ENCODE measurements at regions not wholly inside any gene's neighbourhood (a gene's known extent, or its start where the extent isn't known, plus 50 kb on each side); places are given as distances from the start of the nearest gene placed in this dataset.

DNA sequence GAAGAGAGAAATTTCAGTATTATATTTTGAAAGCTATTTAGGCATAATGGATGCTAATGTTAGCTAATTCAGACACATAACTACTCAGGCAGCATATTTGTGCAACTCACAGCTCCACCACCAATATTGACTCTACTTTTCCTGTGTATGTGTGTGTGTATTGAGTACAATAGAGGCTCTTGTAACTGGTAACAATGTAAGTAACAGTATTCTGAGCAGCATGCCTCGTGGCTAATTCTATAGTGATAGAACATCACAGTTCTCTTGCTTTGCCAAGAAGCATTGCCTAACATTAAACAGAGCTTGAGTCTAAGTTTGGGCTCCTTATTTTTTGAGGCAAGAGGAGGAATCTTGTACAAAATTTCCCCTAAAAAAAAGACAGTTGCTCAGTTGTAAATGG is 98.6 kb upstream of the ARHGEF26 start:
- no peak for TF ChIP-seq EZH2phosphoT487 (IDR thresholded peaks at IDR 0.05)
- Histone ChIP-seq H3K4me1 (no peaks in the 10 kb centered on the region), H3K79me2 (ENCODE audit: low read depth) (no peaks in the 10 kb centered on the region), H2AFZ (replicated peaks) (no peak overlapping the region), H3F3A (ENCODE audit: low read depth) (no peaks in the 10 kb centered on the region), H3K36me3 (no peaks in the 10 kb centered on the region), H3K27me3 (no peaks in the 10 kb centered on the region), H3K4me2 (no peak overlapping the region), H3K9me3 (ENCODE audit: low read depth) (no peaks in the 10 kb centered on the region), H4K20me1 (ENCODE audit: low read depth) (no peaks in the 10 kb centered on the region), H3K4me3 (no peak overlapping the region), H3K27ac (no peak overlapping the region), H3K9ac (no peak overlapping the region)
- no peaks in the 10 kb centered on the region for H3K9me3 Mint-ChIP-seq
- DNase-seq (ENCODE audit: low spot score): no peak
- H3K36me3 Mint-ChIP-seq: no peaks in the 10 kb centered on the region
- peaks cover 2% of the 10 kb centered on the region for H3K27me3 Mint-ChIP-seq (ENCODE audit: insufficient read depth, low read depth)
- no peak overlapping the region for H3K27ac Mint-ChIP-seq
- H3K4me3 Mint-ChIP-seq: no peak overlapping the region
- no peaks in the 10 kb centered on the region for H3K4me1 Mint-ChIP-seq

DNA sequence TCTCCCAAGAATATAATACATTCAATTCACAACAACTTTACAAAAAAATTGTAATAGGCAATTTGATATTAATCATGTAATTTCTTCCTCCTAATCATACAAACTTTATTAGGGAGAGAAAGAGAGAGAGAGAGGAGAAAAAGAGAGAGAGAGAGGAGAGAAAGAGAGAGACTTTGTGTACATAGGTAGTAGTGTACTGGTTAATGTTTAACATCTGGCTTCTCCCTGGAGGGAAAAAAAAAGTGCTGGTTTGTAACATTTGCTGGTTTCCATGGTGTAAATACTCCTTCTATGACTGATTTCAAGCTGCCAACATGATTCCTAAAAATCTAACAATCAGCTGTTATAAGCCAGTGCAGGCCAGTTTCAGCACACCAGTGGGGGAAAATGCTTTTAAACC is 98.0 kb upstream of the ARHGEF26 start:
- Histone ChIP-seq H3K79me2 (ENCODE audit: low read depth) (no peaks in the 10 kb centered on the region), H3K9me3 (ENCODE audit: low read depth) (no peaks in the 10 kb centered on the region), H3K9ac (no peak overlapping the region), H3K4me3 (no peak overlapping the region), H3K4me1 (no peaks in the 10 kb centered on the region), H3K4me2 (no peak overlapping the region), H3K27me3 (no peaks in the 10 kb centered on the region), H4K20me1 (ENCODE audit: low read depth) (no peaks in the 10 kb centered on the region), H3K36me3 (no peaks in the 10 kb centered on the region), H2AFZ (replicated peaks) (no peak overlapping the region), H3F3A (ENCODE audit: low read depth) (no peaks in the 10 kb centered on the region), H3K27ac (no peak overlapping the region)
- TF ChIP-seq EZH2phosphoT487 (IDR thresholded peaks at IDR 0.05) (no peak), EZH2 (IDR thresholded peaks at IDR 0.05) (no peak), CTCF (IDR thresholded peaks at IDR 0.05) (no peak)
- no peak for DNase-seq (ENCODE audit: low spot score)
- no peak overlapping the region for H3K27ac Mint-ChIP-seq
- no peaks in the 10 kb centered on the region for H3K4me1 Mint-ChIP-seq
- no peaks in the 10 kb centered on the region for H3K9me3 Mint-ChIP-seq
- H3K36me3 Mint-ChIP-seq: no peaks in the 10 kb centered on the region
- no peak overlapping the region for H3K4me3 Mint-ChIP-seq
- H3K27me3 Mint-ChIP-seq (ENCODE audit: insufficient read depth, low read depth): peaks cover 2% of the 10 kb centered on the region

DNA sequence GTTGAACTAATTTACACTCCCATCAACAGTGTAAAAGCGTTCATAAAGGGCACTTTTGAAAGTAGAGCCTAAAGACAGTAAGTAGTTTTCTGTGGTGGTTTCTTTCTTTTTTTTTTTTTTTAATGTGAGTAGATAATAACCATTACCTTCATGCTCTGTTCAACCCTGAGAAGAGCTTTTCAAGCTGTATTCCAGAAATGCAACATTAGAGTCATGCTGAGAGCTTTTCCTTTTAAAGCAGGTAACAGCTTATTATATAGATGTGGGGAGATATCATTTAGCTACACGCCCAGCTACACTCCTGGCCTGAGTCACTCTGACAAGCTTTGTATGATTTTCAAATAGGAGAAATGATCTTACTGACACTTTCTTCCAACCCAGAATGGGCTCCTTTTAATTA is 96.2 kb upstream of the ARHGEF26 start:
- no peaks in the 10 kb centered on the region for H3K9me3 Mint-ChIP-seq
- Histone ChIP-seq H3K4me1 (no peaks in the 10 kb centered on the region), H3K79me2 (ENCODE audit: low read depth) (no peaks in the 10 kb centered on the region), H3F3A (ENCODE audit: low read depth) (no peaks in the 10 kb centered on the region), H2AFZ (replicated peaks) (no peak overlapping the region), H3K36me3 (no peaks in the 10 kb centered on the region), H3K27ac (no peak overlapping the region), H3K27me3 (no peaks in the 10 kb centered on the region), H3K4me3 (no peak overlapping the region), H3K9me3 (ENCODE audit: low read depth) (no peaks in the 10 kb centered on the region), H4K20me1 (ENCODE audit: low read depth) (no peaks in the 10 kb centered on the region), H3K9ac (no peak overlapping the region), H3K4me2 (no peak overlapping the region)
- H3K27me3 Mint-ChIP-seq (ENCODE audit: insufficient read depth, low read depth): peaks cover 2% of the 10 kb centered on the region
- no peak overlapping the region for H3K4me3 Mint-ChIP-seq
- TF ChIP-seq EZH2phosphoT487 (IDR thresholded peaks at IDR 0.05): no peak
- TF ChIP-seq CTCF (IDR thresholded peaks at IDR 0.05): no peak
- no peak for TF ChIP-seq EZH2 (IDR thresholded peaks at IDR 0.05)
- DNase-seq (ENCODE audit: low spot score): no peak
- H3K27ac Mint-ChIP-seq: no peak overlapping the region
- no peaks in the 10 kb centered on the region for H3K4me1 Mint-ChIP-seq
- H3K36me3 Mint-ChIP-seq: no peaks in the 10 kb centered on the region

DNA sequence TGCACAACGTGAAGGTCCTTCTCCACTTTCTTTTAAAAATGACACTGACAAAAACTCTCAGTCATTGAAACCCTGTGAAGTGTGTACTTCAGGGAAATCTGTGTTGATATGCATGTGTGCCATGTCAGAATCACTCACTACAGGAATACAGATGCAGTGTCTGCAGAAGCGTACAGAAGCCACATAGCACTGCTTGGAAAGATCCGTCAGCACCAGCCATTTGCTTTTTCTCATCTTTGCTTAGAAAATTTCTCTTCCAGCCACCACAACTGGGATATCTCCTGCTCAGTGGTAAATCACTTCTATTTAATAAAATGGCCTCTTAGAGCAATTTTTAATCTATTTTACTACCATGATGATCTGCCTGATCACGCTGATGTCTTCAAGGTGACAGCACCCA is 91.3 kb upstream of the ARHGEF26 start:
- TF ChIP-seq EZH2 (IDR thresholded peaks at IDR 0.05) (no peak), EZH2phosphoT487 (IDR thresholded peaks at IDR 0.05) (no peak), CTCF (IDR thresholded peaks at IDR 0.05) (no peak)
- no peak overlapping the region for H3K4me3 Mint-ChIP-seq
- DNase-seq (ENCODE audit: low spot score): no peak
- no peak overlapping the region for H3K4me2 ChIP-seq
- no peak overlapping the region for H3K9ac ChIP-seq
- no peak overlapping the region for H3K27ac Mint-ChIP-seq
- H3K4me1 ChIP-seq: no peaks in the 10 kb centered on the region
- no peaks in the 10 kb centered on the region for H3K27me3 ChIP-seq
- H3K27ac ChIP-seq: no peak overlapping the region
- no peaks in the 10 kb centered on the region for H3K79me2 ChIP-seq (ENCODE audit: low read depth)
- H3K9me3 ChIP-seq (ENCODE audit: low read depth): no peaks in the 10 kb centered on the region
- no peaks in the 10 kb centered on the region for H3K9me3 Mint-ChIP-seq
- no peaks in the 10 kb centered on the region for H3F3A ChIP-seq (ENCODE audit: low read depth)
- H4K20me1 ChIP-seq (ENCODE audit: low read depth): no peaks in the 10 kb centered on the region
- H3K36me3 ChIP-seq: no peaks in the 10 kb centered on the region
- no peak overlapping the region for H2AFZ ChIP-seq (replicated peaks)
- H3K36me3 Mint-ChIP-seq: no peaks in the 10 kb centered on the region
- H3K27me3 Mint-ChIP-seq (ENCODE audit: insufficient read depth, low read depth): no peaks in the 10 kb centered on the region
- H3K4me1 Mint-ChIP-seq: peaks cover 6% of the 10 kb centered on the region
- H3K4me3 ChIP-seq: no peak overlapping the region
